DMS53 (cell line): ENCODE measurements at regions not wholly inside any gene's neighbourhood (a gene's known extent, or its start where the extent isn't known, plus 50 kb on each side); places are given as distances from the start of the nearest gene placed in this dataset.

Experiments used
- DNase-seq: peaks from one replicate; lab custom pipeline; 2025; lab: John Stamatoyannopoulos, UW

GRCh38 chr3:170730071-170730812 lies 139.8 kb downstream of the RPL22L1 start:
- no peak for DNase-seq

- no peak for DNase-seq
Observed at GRCh38 chr3:170728181-170728580, 141.8 kb downstream of the RPL22L1 start.

DNA sequence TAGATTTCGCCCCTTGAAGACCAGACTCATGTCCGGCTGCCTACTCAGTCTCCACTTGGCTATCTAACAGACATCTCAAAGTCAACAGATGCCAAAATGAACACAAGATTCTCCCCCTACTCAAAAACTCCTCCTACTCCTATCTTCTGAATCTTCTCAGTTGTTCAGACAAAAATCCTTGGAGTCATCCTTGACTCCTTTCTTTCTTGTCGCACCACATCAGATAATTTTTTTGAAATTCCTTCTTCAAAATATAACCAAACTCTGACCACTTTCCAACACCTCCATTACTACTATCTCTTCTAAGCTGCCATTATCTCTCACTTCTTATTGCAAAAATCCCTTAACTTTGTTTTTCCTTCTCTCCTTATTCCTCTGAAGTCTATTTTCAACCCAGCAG lies 141.9 kb upstream of the SLC7A14 start:
- DNase-seq = no peak

GRCh38 chr3:170726976-170727661 lies 141.2 kb upstream of the SLC7A14 start:
- DNase-seq = no peak

GRCh38 chr3:170725285-170725731 lies 139.4 kb upstream of the SLC7A14 start:
- DNase-seq = no peak

DNA sequence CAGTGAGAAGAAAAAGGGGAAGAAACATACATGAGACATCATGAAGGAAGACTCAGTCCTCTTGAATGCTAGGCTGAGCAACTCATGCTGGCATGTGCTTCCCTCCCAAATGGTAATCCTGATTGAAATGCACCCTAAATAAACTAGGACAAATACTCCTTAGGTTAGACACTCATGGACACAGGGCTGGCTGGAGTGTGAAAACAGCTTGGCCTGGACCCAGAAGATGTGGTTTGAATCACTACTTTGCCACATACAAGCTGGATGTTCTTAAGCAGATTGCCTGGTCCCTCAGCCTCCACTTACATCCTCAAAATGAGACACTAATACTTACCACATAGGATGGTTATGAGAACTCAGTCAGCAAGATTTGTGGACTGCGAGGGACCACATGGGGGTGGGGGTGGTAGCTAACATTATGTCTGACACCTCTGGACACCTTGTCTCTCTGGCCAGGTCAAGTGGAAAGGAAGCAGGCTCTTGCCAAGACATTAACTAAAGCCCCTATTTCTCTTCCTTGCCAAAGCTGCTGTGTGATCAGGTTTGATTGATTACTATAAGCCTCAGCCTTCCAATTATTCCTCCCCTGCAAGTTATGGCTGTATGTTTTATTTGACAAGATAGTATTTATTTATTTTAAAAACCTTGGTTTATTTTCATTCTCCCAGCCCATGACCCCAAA lies 138.9 kb upstream of the SLC7A14 start:
- no peak for DNase-seq

GRCh38 chr3:170723241-170723640 lies 137.4 kb upstream of the SLC7A14 start:
- no peak for DNase-seq

- no peak for DNase-seq
Observed at GRCh38 chr3:170721563-170721962, 135.7 kb upstream of the SLC7A14 start.

GRCh38 chr3:170719300-170719699 lies 133.4 kb upstream of the SLC7A14 start:
- no peak for DNase-seq

GRCh38 chr3:170718848-170719247 lies 133.0 kb upstream of the SLC7A14 start:
- DNase-seq = no peak

- DNase-seq = no peak
Observed at GRCh38 chr3:170717410-170718402, 131.8 kb upstream of the SLC7A14 start.

GRCh38 chr3:170716172-170716805 lies 130.4 kb upstream of the SLC7A14 start:
- DNase-seq = no peak

GRCh38 chr3:170714562-170715535 lies 129.0 kb upstream of the SLC7A14 start:
- DNase-seq = no peak

- no peak for DNase-seq
Observed at GRCh38 chr3:170714122-170714521, 128.2 kb upstream of the SLC7A14 start.

- DNase-seq = no peak
Observed at GRCh38 chr3:170713653-170714052, 127.8 kb upstream of the SLC7A14 start.

DNA sequence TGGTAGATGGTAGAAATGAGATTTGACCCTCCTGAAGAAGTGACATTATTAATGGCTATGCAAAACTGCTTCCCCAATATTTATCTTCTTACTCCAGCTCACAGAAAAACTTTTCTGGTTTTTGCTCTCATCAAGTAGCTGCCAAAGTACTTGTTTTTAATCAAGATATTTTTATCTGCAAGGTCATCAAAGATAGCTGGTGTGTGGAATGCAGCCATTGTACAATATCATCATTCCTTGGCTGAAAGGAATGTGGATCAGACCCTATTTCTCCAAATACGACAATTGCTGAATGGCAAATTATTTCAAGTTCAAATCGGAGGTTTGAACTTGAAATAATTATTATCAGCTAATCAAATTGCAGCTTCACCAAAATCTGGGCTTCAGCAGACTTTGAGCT lies 126.9 kb upstream of the SLC7A14 start:
- no peak for DNase-seq

GRCh38 chr3:170712336-170712735 lies 126.5 kb upstream of the SLC7A14 start:
- DNase-seq = no peak

- DNase-seq = no peak
Observed at GRCh38 chr3:170711786-170712185, 125.9 kb upstream of the SLC7A14 start.

- DNase-seq = no peak
Observed at GRCh38 chr3:170709046-170709445, 123.2 kb upstream of the SLC7A14 start.

DNA sequence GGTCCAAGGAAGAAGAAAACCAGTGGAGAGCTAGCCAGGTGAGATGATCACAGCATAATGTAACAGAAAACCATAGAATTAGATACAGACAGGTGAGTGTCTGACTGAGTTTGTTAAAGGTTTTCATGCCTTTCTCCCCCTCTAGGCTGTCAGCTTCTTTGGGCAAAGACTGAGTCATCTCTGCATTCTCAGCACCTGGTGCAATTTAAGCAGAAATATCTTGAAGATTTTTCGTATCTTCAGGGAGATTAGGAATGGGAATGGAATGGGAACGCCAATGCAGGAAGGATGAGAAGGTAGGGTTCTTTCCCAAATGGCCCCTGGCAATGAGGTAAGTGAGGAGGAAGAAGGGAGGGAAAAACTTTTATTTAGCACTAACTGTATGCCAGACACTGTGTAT lies 122.0 kb upstream of the SLC7A14 start:
- no peak for DNase-seq
